Prostate gland (tissue), 2 donors: ENCODE measurements at regions not wholly inside any gene's neighbourhood (a gene's known extent, or its start where the extent isn't known, plus 50 kb on each side); places are given as distances from the start of the nearest gene placed in this dataset.

ENCODE experiments used
- DNase-seq: peaks from one replicate; pipeline ENCODE4 v3.0.0-alpha.2; 2019; ENCODE audit warnings: low spot score
- H3K27ac ChIP-seq, 2 donors: fragments of 200-600 bp; sonication (generic); 2 replicates each; pipeline ENCODE4 v1.5.1; 2017 to 2019
- H3K27me3 ChIP-seq: fragments of 200-600 bp; sonication (generic); replicated peaks from 2 replicates; pipeline ENCODE4 v1.5.1; 2019; ENCODE audit not compliant: insufficient read depth
- H3K36me3 ChIP-seq, 2 donors: fragments of 200-600 bp; sonication (generic); 1 replicate in 1 of 2; 2 replicates in 1 of 2; pipeline versions ENCODE4 v1.5.1 to v1.8.1; 2017 to 2019
- H3K4me1 ChIP-seq: fragments of 200-600 bp; sonication (generic); replicated peaks from 2 replicates; pipeline ENCODE4 v1.5.1; 2019
- H3K4me3 ChIP-seq, 2 donors: fragments of 200-600 bp; sonication (generic); 2 replicates each; pipeline ENCODE4 v1.5.1; 2017 to 2019
- H3K9me3 ChIP-seq: fragments of 200-600 bp; sonication (generic); 2 replicates; pipeline ENCODE4 v1.5.1; 2017
- CTCF ChIP-seq, 4 experiments: fragments of 200-600 bp in 2 of 4; fragments of 450-650 bp in 2 of 4; sonication (generic) in 2 of 4; IDR thresholded peaks; 1 replicate in 3 of 4; 2 replicates in 1 of 4; pipeline ENCODE4 v1.5.1; 2016 to 2019; ENCODE audit warnings: antibody characterized with exemption in 4 of 4, mild to moderate bottlenecking in 2 of 4, moderate library complexity in 2 of 4
- POLR2A ChIP-seq: fragments of 450-650 bp; IDR thresholded peaks from one replicate; pipeline ENCODE4 v1.6.1; 2016; ENCODE audit warnings: antibody characterized with exemption, mild to moderate bottlenecking
- POLR2AphosphoS5 ChIP-seq: sonication (generic); formaldehyde crosslinking; IDR thresholded peaks from one replicate; pipeline ENCODE4 v1.6.1; 2017; ENCODE audit warnings: antibody characterized with exemption
- WGBS: methylation state at CpG from one replicate; pipeline ENCODE4 v1.1.5; 2018; 5-methylcytosine and 5-hydroxymethylcytosine counted together
- intact Hi-C: fragments of 100-400 bp; cut with DNase I; formaldehyde crosslinking; loops from one replicate; pipeline ENCODE4 v1.14.2; 2022

- Histone ChIP-seq H3K9me3 (no peaks in the 10 kb centered on the region), H3K27ac (no peak overlapping the region), H3K36me3 (no peaks in the 10 kb centered on the region), H3K4me1 (no peaks in the 10 kb centered on the region), H3K27me3 (no peaks in the 10 kb centered on the region), H3K4me3 (no peak overlapping the region)
- intact Hi-C loops = no loop called here
- DNase-seq = no peak
- WGBS = 55% methylated on average over 4 of the region's 4 CpGs
- no peak for TF ChIP-seq CTCF (IDR thresholded peaks at IDR 0.05)
These were observed 72.7 kb upstream of the TINAGL1 start for GRCh38 chr1:31503570-31503969.

- Histone ChIP-seq H3K9me3 (no peaks in the 10 kb centered on the region), H3K27me3 (no peaks in the 10 kb centered on the region), H3K4me3 (no peak overlapping the region), H3K27ac (no peak overlapping the region), H3K36me3 (no peaks in the 10 kb centered on the region), H3K4me1 (no peaks in the 10 kb centered on the region)
- WGBS = 76% methylated on average over 8 of the region's 8 CpGs
- TF ChIP-seq POLR2AphosphoS5 = no peak
- no peak for TF ChIP-seq CTCF (IDR thresholded peaks at IDR 0.05)
- no peak for TF ChIP-seq POLR2A
- no peak for DNase-seq
- intact Hi-C loops = no loop called here
These were observed 72.3 kb upstream of the TINAGL1 start for GRCh38 chr1:31504001-31504400.

GRCh38 chr1:31505911-31506497 is 70.3 kb upstream of the TINAGL1 start:
- Histone ChIP-seq H3K27ac (no peak overlapping the region), H3K27me3 (no peaks in the 10 kb centered on the region), H3K4me3 (no peak overlapping the region), H3K36me3 (no peaks in the 10 kb centered on the region), H3K9me3 (no peaks in the 10 kb centered on the region), H3K4me1 (no peaks in the 10 kb centered on the region)
- intact Hi-C loops = no loop called here
- 69% methylated on average over 13 of the region's 13 CpGs for WGBS
- TF ChIP-seq CTCF (IDR thresholded peaks at IDR 0.05) = no peak
- TF ChIP-seq POLR2AphosphoS5 = no peak
- no peak for DNase-seq

GRCh38 chr1:31507221-31507620 is 69.1 kb upstream of the TINAGL1 start:
- no peak overlapping the region for H3K27ac ChIP-seq
- H3K27me3 ChIP-seq = no peaks in the 10 kb centered on the region
- DNase-seq = no peak
- 77% methylated on average over 9 of the region's 9 CpGs for WGBS
- H3K36me3 ChIP-seq = no peaks in the 10 kb centered on the region
- no peaks in the 10 kb centered on the region for H3K4me1 ChIP-seq
- no peaks in the 10 kb centered on the region for H3K9me3 ChIP-seq
- H3K4me3 ChIP-seq = no peak overlapping the region
- intact Hi-C loops = no loop called here
- TF ChIP-seq POLR2AphosphoS5 (no peak), POLR2A (no peak), CTCF (IDR thresholded peaks at IDR 0.05) (no peak)

- Histone ChIP-seq H3K27ac (no peak overlapping the region), H3K9me3 (no peaks in the 10 kb centered on the region), H3K4me3 (no peak overlapping the region), H3K27me3 (no peaks in the 10 kb centered on the region), H3K4me1 (no peaks in the 10 kb centered on the region), H3K36me3 (no peaks in the 10 kb centered on the region)
- DNase-seq = no peak
- TF ChIP-seq POLR2A (no peak), POLR2AphosphoS5 (no peak), CTCF (IDR thresholded peaks at IDR 0.05) (no peak)
- intact Hi-C loops = no loop called here
- 85% methylated on average over 20 of the region's 20 CpGs for WGBS
These were observed 68.4 kb upstream of the TINAGL1 start for GRCh38 chr1:31507676-31508530.
